ENCODE measurements at regions not wholly inside any gene's neighbourhood (a gene's known extent, or its start where the extent isn't known, plus 50 kb on each side); places are given as distances from the start of the nearest gene placed in this dataset.

DNA sequence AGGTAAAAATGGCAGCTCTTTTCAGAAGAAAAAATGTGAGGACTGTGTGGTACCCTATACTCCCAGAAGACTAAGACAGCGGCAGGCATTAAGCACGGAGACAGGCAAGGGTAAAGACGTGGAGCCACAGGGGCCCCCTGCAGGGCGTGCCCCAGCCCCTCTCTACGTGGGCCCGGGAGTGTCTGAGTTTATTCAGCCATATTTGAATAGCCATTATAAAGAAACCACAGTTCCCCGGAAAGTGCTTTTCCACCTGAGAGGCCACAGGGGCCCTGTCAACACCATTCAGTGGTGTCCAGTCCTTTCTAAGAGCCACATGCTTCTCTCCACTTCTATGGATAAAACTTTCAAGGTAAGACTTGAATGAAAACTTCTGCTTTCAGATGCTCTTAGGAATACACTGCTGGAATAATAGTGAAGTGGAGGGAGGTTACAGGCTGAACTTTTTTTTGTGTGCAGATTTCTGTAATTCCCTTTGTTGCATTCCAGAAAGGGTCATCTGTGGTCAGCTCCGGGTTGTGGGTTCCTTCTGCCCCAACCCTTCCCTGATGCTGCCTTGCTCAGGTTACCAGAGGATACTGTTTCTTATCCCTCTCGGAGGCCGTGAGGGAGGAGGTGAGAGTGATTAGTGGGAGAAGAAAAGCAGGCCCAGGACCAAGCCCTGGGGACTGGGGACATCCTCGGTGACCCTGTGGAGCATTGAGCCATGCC lies 58.4 kb downstream of the SLC25A47 start:
- no peak for DNase-seq (ENCODE audit: low read depth)

DNA sequence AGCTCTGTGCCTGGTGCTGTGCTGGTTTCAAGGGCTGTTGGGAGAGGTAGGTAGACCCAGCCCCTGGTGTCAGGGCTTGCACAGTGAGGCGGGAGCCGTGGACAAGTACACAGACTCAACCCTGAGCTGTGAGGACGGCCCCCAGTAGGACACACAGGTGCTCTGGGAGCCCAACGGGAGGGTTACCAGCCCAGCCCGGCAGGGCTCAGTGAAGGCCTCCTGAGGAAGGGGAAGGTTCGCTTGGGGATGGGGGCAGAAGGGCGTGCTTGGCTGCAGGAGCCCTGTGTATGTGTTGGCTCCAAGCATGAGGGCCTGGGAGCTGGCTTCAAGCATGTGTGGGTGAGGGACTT lies 58.9 kb downstream of the SLC25A47 start:
- DNase-seq (ENCODE audit: low read depth) = no peak

DNA sequence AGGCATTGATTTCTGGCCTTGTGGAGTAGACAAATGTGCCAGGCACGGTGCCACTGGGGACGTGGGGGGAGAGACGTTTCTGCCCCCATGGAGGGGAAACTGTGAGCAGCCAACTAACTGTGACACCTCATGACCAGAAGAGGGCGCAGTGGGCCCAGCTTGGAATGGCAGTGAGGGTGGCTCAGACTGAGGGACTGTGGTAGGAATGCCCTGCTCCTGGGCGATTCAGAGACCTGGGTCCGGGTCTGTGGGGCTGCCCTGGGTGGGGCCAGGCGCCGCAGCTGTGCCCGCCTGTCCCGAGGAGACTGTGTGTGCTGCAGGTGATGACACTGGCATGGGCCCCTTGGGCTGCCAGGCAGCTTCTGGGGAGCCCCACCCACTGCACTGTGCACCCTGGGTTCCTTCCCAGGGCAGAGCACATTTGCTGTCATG lies 60.6 kb downstream of the SLC25A47 start:
- peak; percentile 35 for DNase-seq (ENCODE audit: low read depth)

DNA sequence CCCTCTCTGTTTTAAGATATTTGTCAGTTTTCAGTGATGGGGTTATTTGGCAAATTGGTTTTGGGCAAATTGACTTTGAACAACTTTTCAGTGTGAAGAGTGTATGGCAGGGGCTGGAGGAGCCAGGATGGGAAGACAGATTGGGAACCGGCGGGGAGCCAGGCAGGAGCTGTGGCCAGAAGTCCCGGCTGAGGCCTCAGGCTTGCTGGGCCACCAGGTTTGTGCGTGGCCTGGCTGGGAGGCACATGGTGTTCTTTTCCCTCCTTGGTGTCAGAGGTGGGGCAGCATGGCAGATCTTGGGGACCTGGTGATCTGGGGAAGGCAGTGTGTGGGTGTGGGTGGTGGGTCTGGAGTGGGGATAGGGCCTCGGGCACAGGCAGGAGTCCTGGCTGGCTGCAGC lies 61.1 kb downstream of the SLC25A47 start:
- DNase-seq (ENCODE audit: low read depth) = no peak

DNA sequence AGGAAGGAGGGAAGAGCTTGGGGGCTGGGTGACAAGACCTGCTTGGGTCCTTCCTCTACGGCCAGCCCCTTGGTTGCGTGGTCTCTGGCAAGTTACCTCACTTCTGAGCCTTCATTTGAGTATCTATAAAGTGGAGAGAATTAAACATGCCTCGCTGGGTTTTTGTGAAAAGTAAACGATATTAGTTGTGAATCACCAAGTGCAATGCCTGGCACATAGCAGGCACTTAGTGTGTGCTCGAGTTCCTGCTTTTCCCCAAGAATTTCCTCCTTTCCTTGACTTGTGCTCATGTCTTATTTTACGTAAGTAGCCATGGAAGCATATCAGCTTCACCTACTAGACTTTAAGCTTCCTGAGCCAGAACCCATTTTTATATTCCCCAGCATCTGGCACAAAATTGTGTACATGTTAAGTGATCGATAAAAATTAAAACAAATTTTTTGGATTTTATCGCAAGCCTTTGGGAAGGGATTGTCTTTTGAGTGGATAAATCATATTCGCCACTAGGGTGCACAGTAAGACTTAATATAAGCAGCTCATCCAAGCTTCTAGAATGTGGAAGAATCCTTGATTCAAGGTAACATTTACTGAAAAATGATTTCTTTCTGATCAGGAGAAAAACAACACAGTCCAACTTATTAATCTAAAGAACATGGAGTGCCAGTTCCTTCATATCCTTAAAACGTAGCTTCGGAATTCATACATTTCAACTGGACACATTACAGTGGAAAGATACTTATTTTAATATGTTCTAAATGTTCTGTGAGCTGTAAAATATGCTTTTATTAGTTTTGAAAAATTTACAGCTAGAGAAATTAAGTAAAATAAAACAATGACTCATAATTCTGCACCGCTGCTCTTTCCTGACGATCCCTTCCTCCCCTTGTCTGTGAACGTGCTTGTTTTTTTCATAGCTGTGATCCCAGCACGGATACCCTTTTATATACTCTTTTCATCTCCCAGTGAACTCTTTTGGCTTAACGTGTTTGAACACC lies 62.0 kb downstream of the SLC25A47 start:
- DNase-seq (ENCODE audit: low read depth) = no peak

DNA sequence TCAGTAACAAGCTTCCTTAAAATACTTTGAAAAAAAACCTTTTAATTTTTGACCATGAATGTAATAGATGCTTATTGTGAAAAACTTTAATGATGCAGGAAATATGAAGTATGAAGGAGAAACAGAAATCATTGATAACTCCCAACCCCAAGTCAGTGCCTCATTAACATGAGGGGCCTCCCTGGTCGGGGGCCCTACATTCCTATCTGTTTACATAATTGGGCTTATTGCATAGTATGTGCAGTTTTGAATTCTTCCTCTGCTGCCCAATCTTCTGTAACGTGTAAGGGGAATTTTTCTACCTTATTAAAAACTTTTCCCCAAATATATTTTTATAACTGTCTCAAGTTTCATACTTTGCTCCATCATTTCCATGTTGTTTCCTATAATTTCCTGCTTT lies 63.0 kb downstream of the SLC25A47 start:
- DNase-seq (ENCODE audit: low read depth) = no peak

DNA sequence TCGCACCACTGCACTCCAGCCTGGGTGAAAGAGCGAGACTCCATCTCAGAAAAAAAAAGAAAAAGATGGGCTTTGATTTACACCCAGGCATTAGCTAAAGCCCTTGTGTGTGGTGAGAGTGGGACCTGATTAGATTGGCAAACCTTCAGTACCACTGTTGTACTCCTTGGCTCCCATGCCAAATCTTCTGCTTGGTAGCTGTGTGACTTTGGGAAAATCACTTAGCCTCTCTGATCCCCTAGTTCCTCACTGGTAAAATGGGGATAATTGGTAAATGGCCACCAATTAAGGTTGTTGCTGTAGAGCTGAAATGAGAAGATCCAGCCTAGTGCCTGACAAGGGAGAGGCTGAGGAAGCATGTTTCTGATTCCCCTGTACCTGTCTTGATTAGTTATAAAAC lies 63.7 kb downstream of the SLC25A47 start:
- no peak for DNase-seq (ENCODE audit: low read depth)

DNA sequence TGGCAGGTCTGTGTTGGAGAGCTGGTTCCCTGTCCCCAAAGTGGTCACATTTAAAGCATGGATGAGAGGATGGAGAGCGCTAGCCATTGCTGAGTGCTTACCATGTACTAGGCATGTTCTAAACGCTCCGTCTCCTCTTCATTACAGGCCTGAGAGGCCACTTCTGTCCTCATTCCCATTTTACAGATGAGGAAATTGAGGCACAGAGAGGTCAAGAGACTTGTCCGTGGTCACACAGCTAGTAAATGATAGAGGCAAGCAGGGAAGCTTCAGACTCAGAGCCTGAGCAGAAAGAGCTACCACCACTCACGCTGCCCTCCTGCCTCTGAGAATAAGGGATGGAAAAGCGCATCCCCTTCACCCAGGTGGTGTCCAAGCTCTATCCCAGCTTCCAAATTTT lies 64.3 kb downstream of the SLC25A47 start:
- DNase-seq (ENCODE audit: low read depth) = no peak

DNA sequence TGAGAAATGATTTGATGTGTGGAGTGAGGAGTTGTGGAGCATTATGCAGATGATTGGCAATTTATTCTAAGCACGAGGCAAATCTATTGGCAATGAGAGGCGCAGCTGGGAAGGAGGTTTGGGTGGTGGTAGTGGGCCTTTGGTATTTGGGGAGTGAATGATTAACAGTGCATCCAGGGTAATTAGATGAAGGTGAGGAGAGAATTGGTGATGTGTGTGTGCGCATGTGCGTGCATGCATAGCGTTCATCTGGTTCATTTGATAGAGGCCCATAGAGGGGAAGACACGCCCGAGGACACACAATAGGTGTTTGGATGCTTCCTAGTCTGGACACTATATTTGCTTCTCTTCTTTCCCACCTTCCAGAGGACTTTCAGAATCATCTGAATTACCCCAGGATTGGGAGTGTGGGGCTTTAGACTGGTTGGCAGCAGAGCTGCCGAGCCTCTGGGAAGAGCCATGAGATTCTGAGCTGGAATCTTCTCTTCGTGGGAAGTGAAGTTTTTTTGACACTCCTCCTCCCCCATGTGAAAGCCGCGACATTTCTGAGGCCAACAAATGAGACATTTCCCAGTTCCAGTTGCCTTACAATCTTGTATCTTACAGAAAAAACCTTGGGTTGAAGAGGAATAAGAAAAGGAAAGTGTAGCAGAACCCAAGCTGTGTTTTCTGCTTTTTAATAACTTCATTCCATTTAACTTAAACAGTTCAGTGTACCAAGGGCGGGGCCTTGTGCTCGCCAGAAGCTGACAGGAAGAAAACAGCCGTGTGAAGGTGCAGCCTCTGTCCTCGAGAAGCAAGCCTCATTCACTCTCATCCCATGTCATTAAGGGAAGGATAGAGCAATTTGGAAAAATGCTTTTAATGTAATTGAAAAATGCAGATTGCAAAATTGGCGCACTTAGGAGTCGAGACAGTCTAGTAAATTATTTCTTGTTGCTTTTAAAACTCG lies 65.2 kb downstream of the SLC25A47 start:
- DNase-seq (ENCODE audit: low read depth) = no peak

DNA sequence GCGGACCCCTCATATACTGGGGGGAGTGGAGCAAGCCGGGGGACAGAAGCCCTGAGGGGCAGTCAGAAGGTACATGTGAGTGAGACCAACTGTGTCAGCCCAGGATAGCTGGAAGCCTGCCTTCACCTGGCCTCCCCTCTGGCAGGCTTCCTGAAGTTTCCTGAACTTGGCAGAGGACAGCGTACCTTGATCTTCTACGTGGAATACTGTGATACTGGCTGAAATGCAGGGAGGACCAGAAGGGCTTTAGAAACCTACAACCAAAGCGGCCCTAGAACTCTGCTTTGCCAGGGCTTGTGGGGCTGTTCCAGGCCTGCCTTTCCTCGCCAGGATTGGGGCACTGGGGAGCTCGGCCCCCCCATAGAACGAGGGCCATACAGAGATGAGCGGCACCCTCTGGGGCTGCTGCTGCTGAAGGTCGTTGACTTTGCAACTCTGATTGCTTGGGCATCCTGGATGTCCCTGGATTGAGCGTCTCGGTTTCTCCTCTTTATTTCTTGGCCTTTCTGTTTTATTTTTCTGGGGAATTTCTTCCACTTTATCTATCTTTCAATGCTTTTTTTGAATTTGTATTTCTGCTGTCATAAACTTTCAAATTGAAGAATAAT lies 66.5 kb downstream of the SLC25A47 start:
- DNase-seq (ENCODE audit: low read depth) = no peak

DNA sequence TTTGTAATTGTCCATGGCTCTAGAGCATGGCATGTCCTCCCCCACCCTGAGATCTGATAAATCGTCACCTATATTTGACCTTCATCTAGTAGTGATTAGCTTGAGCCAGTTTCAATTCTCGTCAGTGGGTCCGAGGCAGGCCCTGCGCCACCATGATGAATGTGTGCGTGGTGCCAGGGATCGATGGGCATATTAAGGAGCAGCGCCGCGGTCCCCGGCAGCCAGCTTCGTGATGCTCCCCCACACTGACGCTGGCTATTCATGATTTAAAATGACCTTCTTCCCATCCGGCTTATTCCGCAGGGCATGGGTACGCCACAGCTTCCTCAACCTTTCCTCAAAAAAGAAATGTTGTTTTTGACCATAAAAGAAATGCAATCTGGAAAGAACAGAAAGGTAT lies 68.0 kb downstream of the SLC25A47 start:
- no peak for DNase-seq (ENCODE audit: low read depth)

DNA sequence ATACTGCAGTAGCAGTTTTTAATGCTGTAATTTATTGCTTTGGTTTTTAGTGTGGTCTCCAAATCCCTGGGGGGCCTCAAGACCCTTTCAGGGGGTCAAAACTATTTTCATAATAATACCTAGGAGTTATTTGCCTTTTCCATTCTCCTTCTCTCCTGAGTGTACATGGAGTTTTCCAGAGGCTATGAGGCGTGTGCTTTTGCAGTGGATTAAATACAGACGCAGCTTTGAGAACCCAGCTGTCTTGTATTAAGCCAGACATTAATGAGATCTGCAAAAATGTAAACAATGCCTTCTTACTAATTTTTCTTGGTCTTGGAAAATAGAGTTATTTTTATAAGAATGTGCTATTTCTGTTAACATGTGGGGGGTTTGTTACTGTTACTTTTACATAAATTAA lies 68.6 kb downstream of the SLC25A47 start:
- no peak for DNase-seq (ENCODE audit: low read depth)

DNA sequence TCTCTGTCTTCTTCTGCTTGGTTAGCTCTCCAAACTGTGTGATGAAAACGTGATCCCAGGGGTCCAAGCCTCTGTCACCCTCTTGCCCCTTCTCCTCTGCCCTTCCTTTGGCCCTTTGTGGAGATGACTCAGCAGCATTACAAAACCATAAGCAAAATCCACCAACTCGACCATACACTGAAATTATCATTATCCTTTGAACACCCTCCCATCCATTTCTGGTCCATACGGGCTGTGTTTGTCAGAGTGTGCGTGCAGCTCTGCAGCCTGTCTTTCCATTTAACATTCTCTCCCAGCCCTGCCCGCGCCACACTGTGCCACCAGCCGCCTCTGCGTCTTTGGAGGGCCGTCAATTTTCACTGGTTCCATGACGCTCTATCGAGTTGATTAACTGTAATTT lies 69.2 kb downstream of the SLC25A47 start:
- DNase-seq (ENCODE audit: low read depth) = no peak

DNA sequence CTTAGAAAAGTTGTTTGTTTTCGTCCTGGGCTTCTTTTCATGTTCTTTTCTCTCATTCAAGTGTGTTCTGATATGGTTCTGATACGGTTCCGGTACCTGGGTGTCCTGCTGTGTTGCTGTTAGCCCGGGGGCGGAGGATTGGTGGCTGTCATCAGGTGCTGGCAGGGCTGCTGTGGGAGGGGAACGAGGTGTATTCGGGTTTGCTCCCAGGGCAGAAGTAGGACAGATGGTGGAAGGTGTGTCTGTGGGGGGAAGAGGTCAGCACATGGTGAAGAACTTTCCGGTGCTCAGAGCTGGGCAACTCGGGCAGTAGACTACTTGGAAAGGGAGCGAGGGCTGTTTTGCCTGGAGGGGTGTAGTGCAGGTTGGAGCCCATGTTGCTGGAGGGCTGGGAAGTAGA lies 70.2 kb downstream of the SLC25A47 start:
- DNase-seq (ENCODE audit: low read depth) = no peak

DNA sequence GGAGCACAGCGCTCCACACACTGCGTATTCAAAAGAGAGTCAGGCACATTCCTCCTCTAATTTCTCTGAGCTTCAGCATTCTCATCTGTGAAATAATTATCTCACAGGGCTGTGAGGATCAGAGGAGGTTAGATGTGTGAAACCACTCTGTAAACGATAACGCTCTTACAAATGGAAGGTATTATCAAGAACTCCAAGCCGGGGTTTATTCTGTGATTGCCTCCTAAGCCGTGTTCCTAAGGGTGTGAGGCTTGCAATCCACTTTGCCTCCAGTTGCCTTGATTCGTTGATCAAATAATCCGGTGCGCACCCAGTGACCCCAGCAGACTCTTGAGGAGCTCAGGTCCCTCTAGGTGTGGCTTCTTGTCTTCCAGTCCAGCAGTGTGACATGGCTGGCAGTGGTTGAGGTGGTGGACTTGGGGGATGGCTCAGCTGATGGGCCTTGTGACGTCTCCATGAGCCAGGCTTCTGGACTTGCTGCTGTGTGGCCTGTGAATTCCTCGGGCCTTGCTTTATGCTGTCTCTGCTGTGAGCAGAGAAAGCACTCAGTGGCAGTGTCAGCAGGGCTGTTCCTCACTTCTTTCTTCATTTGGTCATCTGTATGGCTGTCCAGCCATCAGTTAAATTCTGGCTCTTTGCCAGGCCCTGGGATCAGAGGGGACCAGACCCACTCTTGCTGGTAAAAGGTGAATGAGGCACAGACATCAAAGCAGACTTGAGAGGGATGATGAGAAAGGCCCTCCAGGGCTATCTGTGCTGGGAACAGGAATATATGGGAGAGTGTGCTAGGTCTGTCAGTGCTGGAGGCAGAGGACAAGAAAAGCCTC lies 71.0 kb downstream of the SLC25A47 start:
- no peak for DNase-seq (ENCODE audit: low read depth)

DNA sequence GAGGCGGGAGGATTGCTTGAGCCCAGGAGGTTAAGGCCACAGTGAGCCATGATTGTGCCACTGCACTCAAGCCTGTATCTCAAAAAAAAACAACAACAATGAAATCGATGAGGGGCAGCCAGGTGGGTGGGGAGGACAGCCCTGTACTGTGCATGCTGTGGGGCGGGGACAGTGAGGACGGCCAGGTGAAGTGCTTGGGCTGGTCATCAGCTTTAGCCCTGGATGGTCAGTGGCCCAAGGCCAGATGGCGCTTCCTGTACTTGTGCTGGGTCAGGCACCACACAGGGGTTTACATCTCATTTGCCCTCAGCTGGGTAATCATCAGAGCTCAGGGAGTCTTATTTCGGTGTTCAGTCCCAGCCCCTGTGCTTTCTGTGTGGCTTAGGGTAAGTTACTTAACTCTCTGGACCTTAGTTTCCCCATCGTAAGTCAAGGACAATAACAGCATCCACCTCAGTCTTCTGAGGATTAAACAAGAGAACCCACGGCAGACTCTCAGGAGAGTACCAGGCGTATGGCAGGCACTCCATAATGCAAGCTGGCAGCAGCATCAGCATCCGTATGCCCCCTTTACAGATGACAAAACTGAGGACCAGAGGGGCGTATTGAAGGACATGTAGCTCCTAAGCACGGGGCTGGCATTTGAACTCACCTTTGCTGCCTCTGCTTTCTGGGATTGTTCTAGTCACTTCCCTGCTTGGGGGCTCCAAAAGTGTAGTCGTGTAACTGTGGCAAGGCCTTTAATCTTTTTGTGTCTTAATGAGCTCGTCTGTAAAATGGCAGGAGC lies 71.9 kb downstream of the SLC25A47 start:
- DNase-seq (ENCODE audit: low read depth) = no peak

DNA sequence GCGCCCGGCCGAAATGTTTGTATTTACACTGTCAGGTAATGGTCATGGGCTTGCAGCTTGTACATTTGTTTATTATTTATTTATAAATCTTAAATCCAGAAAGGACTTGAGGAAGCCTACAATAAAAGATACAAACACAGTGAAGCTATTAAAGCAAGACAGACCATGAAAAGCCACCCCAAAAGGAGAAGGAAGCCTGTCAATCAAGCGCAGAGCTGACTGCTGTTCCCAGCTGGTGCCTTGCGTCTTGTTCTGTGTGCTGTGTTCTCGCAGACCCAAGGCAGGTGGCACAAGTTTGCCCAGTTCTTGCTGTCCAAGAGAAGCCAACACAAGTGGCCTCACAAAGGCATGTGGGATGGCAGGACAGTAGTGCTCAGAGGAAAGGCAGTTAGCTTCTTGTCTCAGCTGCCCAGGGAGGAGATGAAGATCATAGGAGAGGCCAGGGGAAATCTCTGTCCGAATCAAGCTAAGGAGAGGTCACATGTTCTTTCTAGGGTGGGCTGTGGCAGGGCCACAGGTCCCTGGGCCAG lies 73.2 kb downstream of the SLC25A47 start:
- DNase-seq (ENCODE audit: low read depth) = no peak

DNA sequence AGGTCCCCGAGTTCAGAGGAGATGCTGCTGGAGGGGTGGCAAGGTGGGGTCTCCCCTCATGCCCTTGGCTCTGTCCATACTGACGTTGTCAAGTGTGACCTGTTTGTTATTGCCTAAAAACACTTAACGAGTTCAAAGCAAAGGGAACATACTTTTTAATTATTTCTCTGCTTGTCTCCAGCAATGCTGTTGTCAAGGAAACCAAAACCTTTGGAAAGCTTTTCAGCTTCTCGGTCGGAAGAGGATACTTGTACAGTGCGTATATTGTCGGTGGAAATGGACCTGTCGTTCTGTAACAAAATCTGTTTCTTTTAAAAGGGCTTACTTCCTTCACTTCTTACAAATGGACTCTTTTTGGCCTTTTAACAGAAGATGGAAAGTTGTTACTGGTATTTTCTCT lies 73.9 kb downstream of the SLC25A47 start:
- DNase-seq (ENCODE audit: low read depth) = no peak

DNA sequence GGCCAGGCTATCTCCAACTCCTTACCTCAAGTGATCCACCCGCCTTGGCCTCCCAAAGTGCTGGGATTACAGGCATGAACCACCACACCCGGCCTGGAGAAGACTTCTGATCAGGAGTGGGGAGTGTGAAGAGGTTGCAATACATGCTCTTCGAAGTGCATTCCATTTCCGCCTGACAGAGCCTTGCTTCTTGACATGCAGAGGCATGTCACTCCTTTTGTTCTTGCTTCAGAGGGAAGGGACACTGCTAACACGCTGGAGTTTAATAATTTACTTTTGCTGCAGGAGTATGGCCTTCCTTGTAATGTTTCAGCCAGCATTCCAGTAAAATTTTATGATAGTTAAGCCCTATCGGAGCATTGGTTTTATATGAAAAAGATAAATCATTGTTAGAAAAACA lies 74.9 kb downstream of the SLC25A47 start:
- DNase-seq (ENCODE audit: low read depth) = no peak

Data from stimulated activated CD8-positive, alpha-beta memory T cell treated with anti-CD3 and anti-CD28 coated beads, Interleukin-4, amount 100 ng/mL, for 24 hours (primary cell).